GM10266 (cell line): ENCODE measurements at regions not wholly inside any gene's neighbourhood (a gene's known extent, or its start where the extent isn't known, plus 50 kb on each side); places are given as distances from the start of the nearest gene placed in this dataset.

Experiments used
- DNase-seq: peaks from one replicate; pipeline ENCODE4 v3.0.0; 2012; ENCODE audit errors: extremely low spot score
- CTCF ChIP-seq: IDR thresholded peaks from 2 replicates; pipeline ENCODE4 v1.5.1; 2012; ENCODE audit warnings: mild to moderate bottlenecking, low read depth; ENCODE audit not compliant: control insufficient read depth, insufficient read depth; ENCODE audit errors: missing control alignments

- no peak for TF ChIP-seq CTCF
- DNase-seq, result no peak
Measured at GRCh38 chr6:169999367-169999766, 247.9 kb downstream of the ERMARD start.

GRCh38 chr6:169998457-169998856 is 247.0 kb downstream of the ERMARD start:
- no peak for TF ChIP-seq CTCF
- no peak for DNase-seq

GRCh38 chr6:169997930-169998218 is 246.5 kb downstream of the ERMARD start:
- DNase-seq, result no peak
- TF ChIP-seq CTCF, result no peak

GRCh38 chr6:169997187-169997929 is 245.9 kb downstream of the ERMARD start:
- TF ChIP-seq CTCF, result no peak
- DNase-seq, result no peak

GRCh38 chr6:169996378-169997051 is 245.1 kb downstream of the ERMARD start:
- TF ChIP-seq CTCF, result no peak
- DNase-seq, result no peak

GRCh38 chr6:169994739-169995138 is 243.3 kb downstream of the ERMARD start:
- no peak for DNase-seq
- TF ChIP-seq CTCF, result no peak

- TF ChIP-seq CTCF, result no peak
- DNase-seq, result no peak
Measured at GRCh38 chr6:169993861-169994481, 242.5 kb downstream of the ERMARD start.
